HepG2 (cell line): ENCODE measurements at regions not wholly inside any gene's neighbourhood (a gene's known extent, or its start where the extent isn't known, plus 50 kb on each side); places are given as distances from the start of the nearest gene placed in this dataset.

Source experiments
- ATAC-seq: fragments of 200-7000 bp; cut with Tn5 transposase; 3 replicates; pipeline ENCODE4 v1.9.1; 2020; ENCODE audit warnings: mild to moderate bottlenecking, moderate library complexity
- BruUV-seq: library from RNA; stranded (reverse); fragments of 400-500 nt; replicated peaks from 2 replicates; lab custom pipeline; 2021; lab: Mats Ljungman, UMichigan
- CTCF ChIA-PET: fragments of 300-600 bp; formaldehyde crosslinking; extraction: SDS; loops from one replicate; lab custom pipeline; 2021; ENCODE audit warnings: low total read pairs, inconsistent platforms, low intra/inter-chr PET ratio; lab: Yijun Ruan, JAX
- POLR2A ChIA-PET: fragments of 350-600 bp; sonication (Branson Sonifier 250); formaldehyde crosslinking; loops from one replicate; lab custom pipeline; 2020; ENCODE audit warnings: antibody characterized with exemption, inconsistent platforms; lab: Yijun Ruan, JAX
- DNase-seq: peaks from one replicate; pipeline ENCODE4 v3.0.0-alpha.2; 2015; ENCODE audit warnings: low spot score
- FAIRE-seq: peaks from 3 replicates; lab custom pipeline; 2011; peaks lifted over from hg19 to GRCh38; lab: Jason Lieb, UNC
- H2AFZ ChIP-seq: one replicate; pipeline ENCODE4 v1.6.1; 2011; ENCODE audit warnings: low read length, inconsistent platforms
- H3K27ac ChIP-seq: fragments of 300-600 bp; 3 replicates; pipeline ENCODE4 v1.8.0; 2011; ENCODE audit warnings: mixed run types, mild to moderate bottlenecking, mixed read lengths, low read length, inconsistent platforms; ENCODE audit not compliant: insufficient read depth; ENCODE audit errors: extremely low read length
- H3K27me3 ChIP-seq, 2 experiments: fragments of 200-600 bp in 1 of 2; 2 replicates in 1 of 2; 3 replicates in 1 of 2; pipeline versions ENCODE4 v1.6.0 to v1.8.0; 2011; ENCODE audit warnings: low read length in 2 of 2, mild to moderate bottlenecking in 2 of 2, moderate library complexity in 2 of 2, inconsistent platforms in 1 of 2; ENCODE audit not compliant: insufficient read depth in 2 of 2, control insufficient read depth in 1 of 2
- H3K36me3 ChIP-seq, 2 experiments: fragments of 200-600 bp in 1 of 2; replicated peaks in 1 of 2; 2 replicates in 1 of 2; 3 replicates in 1 of 2; pipeline versions ENCODE4 v1.5.1 to v1.8.0; 2011; ENCODE audit warnings: low read length in 2 of 2, inconsistent platforms in 1 of 2; ENCODE audit not compliant: insufficient read depth in 2 of 2, control insufficient read depth in 1 of 2
- H3K4me1 ChIP-seq: 2 replicates; pipeline ENCODE4 v1.5.1; 2012; ENCODE audit warnings: low read length, inconsistent platforms; ENCODE audit not compliant: insufficient read depth
- H3K4me2 ChIP-seq: 2 replicates; pipeline ENCODE4 v1.6.0; 2011; ENCODE audit warnings: low read depth, low read length, inconsistent platforms
- H3K4me3 ChIP-seq, 3 experiments: fragments of 200-600 bp in 1 of 3; sonication (generic), shearing (Covaris generic) in 1 of 3; replicated peaks in 1 of 3; 2 replicates each; pipeline ENCODE4 v1.5.1; 2011 to 2016; ENCODE audit warnings: low read length in 3 of 3, inconsistent platforms in 2 of 3, low read depth in 2 of 3, mild to moderate bottlenecking in 2 of 3, control low read depth in 1 of 3, mixed read lengths in 1 of 3; ENCODE audit not compliant: insufficient read depth in 1 of 3
- H3K79me2 ChIP-seq: one replicate; pipeline ENCODE4 v1.6.1; 2011; ENCODE audit warnings: low read length, inconsistent platforms; ENCODE audit not compliant: insufficient read depth
- H3K9ac ChIP-seq: 2 replicates; pipeline ENCODE4 v1.6.0; 2011; ENCODE audit warnings: mild to moderate bottlenecking, low read depth, low read length, inconsistent platforms; ENCODE audit not compliant: insufficient read depth
- H3K9me3 ChIP-seq: 2 replicates; pipeline ENCODE4 v1.5.1; 2012; ENCODE audit warnings: mild to moderate bottlenecking, low read length
- H4K20me1 ChIP-seq: 2 replicates; pipeline ENCODE4 v1.6.0; 2011; ENCODE audit warnings: inconsistent platforms, mild to moderate bottlenecking, low read length, moderate library complexity; ENCODE audit not compliant: insufficient read depth
- BRF2 ChIP-seq: sonication (generic); formaldehyde crosslinking; IDR thresholded peaks from 2 replicates; pipeline ENCODE4 v1.8.1; 2022; ENCODE audit warnings: mild to moderate bottlenecking, missing genetic modification reagents
- CENPX ChIP-seq: sonication (generic); formaldehyde crosslinking; IDR thresholded peaks from 2 replicates; pipeline ENCODE4 v1.9.0; 2021; ENCODE audit warnings: mild to moderate bottlenecking, missing genetic modification reagents, moderate library complexity
- HIVEP1 ChIP-seq: sonication (generic); formaldehyde crosslinking; IDR thresholded peaks from 2 replicates; pipeline ENCODE4 v1.4.0; 2020; ENCODE audit warnings: mild to moderate bottlenecking, missing genetic modification reagents
- HNF1A ChIP-seq, 2 experiments: sonication (generic) in 1 of 2; formaldehyde crosslinking in 1 of 2; IDR thresholded peaks; 2 replicates each; pipeline versions ENCODE4 v1.4.0 to v1.6.1; 2016 to 2020; ENCODE audit warnings: borderline replicate concordance in 1 of 2, low read depth in 1 of 2, mild to moderate bottlenecking in 1 of 2, missing genetic modification reagents in 1 of 2
- NFYB ChIP-seq: sonication (generic); formaldehyde crosslinking; IDR thresholded peaks from 2 replicates; pipeline ENCODE4 v1.4.0; 2020; ENCODE audit warnings: missing genetic modification reagents
- SP140L ChIP-seq: sonication (generic); formaldehyde crosslinking; IDR thresholded peaks from 2 replicates; pipeline ENCODE4 v1.4.0; 2020; ENCODE audit warnings: missing genetic modification reagents, borderline replicate concordance
- ZBED4 ChIP-seq: sonication (generic); formaldehyde crosslinking; IDR thresholded peaks from 2 replicates; pipeline ENCODE4 v1.4.0; 2020; ENCODE audit warnings: missing genetic modification reagents, borderline replicate concordance
- ZNF564 ChIP-seq: sonication (generic); formaldehyde crosslinking; IDR thresholded peaks from 2 replicates; pipeline ENCODE4 v1.8.1; 2023; ENCODE audit warnings: mild to moderate bottlenecking, missing genetic modification reagents
- ZNF576 ChIP-seq: sonication (generic); formaldehyde crosslinking; IDR thresholded peaks from 2 replicates; pipeline ENCODE4 v1.4.0; 2020; ENCODE audit warnings: mild to moderate bottlenecking, missing genetic modification reagents
- ZNF773 ChIP-seq: sonication (generic); formaldehyde crosslinking; IDR thresholded peaks from 2 replicates; pipeline ENCODE4 v1.4.0; 2020; ENCODE audit warnings: missing genetic modification reagents, borderline replicate concordance
- WGBS: methylation state at CpG from one replicate; pipeline ENCODE4 v1.1.6; 2017; ENCODE audit warnings: low lambda C conversion rate; 5-methylcytosine and 5-hydroxymethylcytosine counted together
- in situ Hi-C: cut with HindIII; loops from 2 replicates; pipeline ENCODE4 v1.10.0; 2017; ENCODE audit warnings: low pct_unique_long_range_greater_than_20kb; ENCODE audit not compliant: extremely low pct_ligation_motif_present
- intact Hi-C: fragments of 100-400 bp; cut with micrococcal nuclease; formaldehyde crosslinking; loops from one replicate; pipeline ENCODE4 v1.10.0; 2022; ENCODE audit not compliant: unreplicated experiment

- H3K4me1 ChIP-seq: no peaks in the 10 kb centered on the region
- H3K4me3 ChIP-seq: no peak overlapping the region
- no TSS peak for BruUV-seq
- no peak for TF ChIP-seq BRF2 (CRISPR knock-in tag)
- TF ChIP-seq CENPX: no peak
- TF ChIP-seq HIVEP1 (CRISPR knock-in tag): no peak
- no peak for TF ChIP-seq ZNF773 (CRISPR knock-in tag)
- no peak for TF ChIP-seq ZBED4 (CRISPR knock-in tag)
- no peak for TF ChIP-seq SP140L (CRISPR knock-in tag)
- no peak for TF ChIP-seq ZNF576 (CRISPR knock-in tag)
- TF ChIP-seq NFYB (CRISPR knock-in tag): no peak
- no peak for TF ChIP-seq ZNF564 (CRISPR knock-in tag)
- TF ChIP-seq HNF1A (IDR thresholded peaks at IDR 0.05; ENCODE audit: low read depth): no peak
- no peak for TF ChIP-seq HNF1A (CRISPR knock-in tag; IDR thresholded peaks at IDR 0.05; ENCODE audit: borderline replicate concordance)
- WGBS: 62% methylated on average over 7 of the region's 7 CpGs
- ATAC-seq (no peak), FAIRE-seq (no peak), DNase-seq (no peak)
- no peak overlapping the region for H3K9ac ChIP-seq
- no peak overlapping the region for H2AFZ ChIP-seq
- in situ Hi-C loops: no loop called here
- intact Hi-C loops: no loop called here
- no peaks in the 10 kb centered on the region for H4K20me1 ChIP-seq
- no peaks in the 10 kb centered on the region for H3K36me3 ChIP-seq
- POLR2A ChIA-PET: no interaction called here
- no peaks in the 10 kb centered on the region; a peak in 1 of 5 replicates for H3K27me3 ChIP-seq
- H3K79me2 ChIP-seq: no peaks in the 10 kb centered on the region
- no peaks in the 10 kb centered on the region for H3K9me3 ChIP-seq
- CTCF ChIA-PET: no interaction called here
- H3K27ac ChIP-seq: no peak overlapping the region
- H3K4me2 ChIP-seq: no peak overlapping the region
Measured at GRCh38 chrX:69101683-69102251, 63.5 kb downstream of the PJA1 start.
